ENCODE measurements at regions not wholly inside any gene's neighbourhood (a gene's known extent, or its start where the extent isn't known, plus 50 kb on each side); places are given as distances from the start of the nearest gene placed in this dataset.

- Histone ChIP-seq H3K27ac (ENCODE audit: low read depth, low read length) (no peak overlapping the region), H3K27me3 (ENCODE audit: control insufficient read depth in 3 of 3, insufficient read depth in 3 of 3, low read length in 3 of 3) (no peaks in the 10 kb centered on the region), H3K36me3 (ENCODE audit: control insufficient read depth in 3 of 3, insufficient read depth in 3 of 3, low read length in 3 of 3) (no peaks in the 10 kb centered on the region), H3K4me3 (ENCODE audit: low read length in 3 of 3) (no peak overlapping the region), H3K9ac (ENCODE audit: low read depth in 1 of 3, low read length in 3 of 3) (no peak overlapping the region), H3K4me1 (ENCODE audit: control insufficient read depth in 3 of 3, insufficient read depth in 3 of 3, low read length in 3 of 3) (peaks cover 0 to 11% (median 7%) of the 10 kb centered on the region in 3 donors), H3K9me3 (ENCODE audit: control insufficient read depth in 3 of 3, low read length in 3 of 3) (no peaks in the 10 kb centered on the region)
Observed at GRCh38 chr5:38048400-38048799, 208.6 kb upstream of the GDNF start.

- Histone ChIP-seq H3K36me3 (ENCODE audit: control insufficient read depth in 3 of 3, insufficient read depth in 3 of 3, low read length in 3 of 3) (no peaks in the 10 kb centered on the region), H3K4me3 (ENCODE audit: low read length in 3 of 3) (no peak overlapping the region), H3K9me3 (ENCODE audit: control insufficient read depth in 3 of 3, low read length in 3 of 3) (no peaks in the 10 kb centered on the region), H3K9ac (ENCODE audit: low read depth in 1 of 3, low read length in 3 of 3) (no peak overlapping the region), H3K4me1 (ENCODE audit: control insufficient read depth in 3 of 3, insufficient read depth in 3 of 3, low read length in 3 of 3) (peaks cover 0 to 11% (median 7%) of the 10 kb centered on the region in 3 donors), H3K27me3 (ENCODE audit: control insufficient read depth in 3 of 3, insufficient read depth in 3 of 3, low read length in 3 of 3) (no peaks in the 10 kb centered on the region), H3K27ac (ENCODE audit: low read depth, low read length) (peak overlapping the region; percentile 46)
Observed at GRCh38 chr5:38046103-38046502, 206.3 kb upstream of the GDNF start.

GRCh38 chr5:38045446-38045845 is 205.6 kb upstream of the GDNF start:
- Histone ChIP-seq H3K4me1 (ENCODE audit: control insufficient read depth in 3 of 3, insufficient read depth in 3 of 3, low read length in 3 of 3) (peaks cover 0 to 11% (median 7%) of the 10 kb centered on the region in 3 donors), H3K27me3 (ENCODE audit: control insufficient read depth in 3 of 3, insufficient read depth in 3 of 3, low read length in 3 of 3) (no peaks in the 10 kb centered on the region), H3K36me3 (ENCODE audit: control insufficient read depth in 3 of 3, insufficient read depth in 3 of 3, low read length in 3 of 3) (no peaks in the 10 kb centered on the region), H3K4me3 (ENCODE audit: low read length in 3 of 3) (no peak overlapping the region), H3K27ac (ENCODE audit: low read depth, low read length) (peak overlapping the region; percentile 46), H3K9me3 (ENCODE audit: control insufficient read depth in 3 of 3, low read length in 3 of 3) (no peaks in the 10 kb centered on the region), H3K9ac (ENCODE audit: low read depth in 1 of 3, low read length in 3 of 3) (no peak overlapping the region)

DNA sequence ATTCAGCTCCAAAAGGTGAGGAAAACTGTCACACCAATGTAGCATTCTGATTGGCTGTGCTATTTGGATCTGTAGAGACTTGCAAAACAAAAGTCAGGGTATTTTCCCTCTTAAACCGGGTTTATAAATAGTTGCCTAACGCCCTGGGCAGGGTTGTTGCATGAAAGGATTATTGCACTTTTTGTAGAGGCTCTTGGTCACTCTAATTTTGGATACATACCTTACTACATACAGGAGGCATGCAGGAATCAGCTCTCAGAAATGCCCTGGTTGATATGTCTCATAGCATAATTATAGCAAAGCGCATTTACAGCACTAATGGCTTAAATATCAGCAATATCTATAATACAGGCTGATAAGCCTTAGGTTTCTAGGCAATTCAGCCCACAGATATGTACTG is 200.0 kb upstream of the GDNF start:
- no peak overlapping the region for H3K27ac ChIP-seq (ENCODE audit: low read depth, low read length)
- no peaks in the 10 kb centered on the region for H3K36me3 ChIP-seq (ENCODE audit: control insufficient read depth in 3 of 3, insufficient read depth in 3 of 3, low read length in 3 of 3)
- no peaks in the 10 kb centered on the region for H3K27me3 ChIP-seq (ENCODE audit: control insufficient read depth in 3 of 3, insufficient read depth in 3 of 3, low read length in 3 of 3)
- no peaks in the 10 kb centered on the region for H3K9me3 ChIP-seq (ENCODE audit: control insufficient read depth in 3 of 3, low read length in 3 of 3)
- peaks cover 0 to 11% (median 7%) of the 10 kb centered on the region in 3 donors for H3K4me1 ChIP-seq (ENCODE audit: control insufficient read depth in 3 of 3, insufficient read depth in 3 of 3, low read length in 3 of 3)
- no peak overlapping the region for H3K9ac ChIP-seq (ENCODE audit: low read depth in 1 of 3, low read length in 3 of 3)
- no peak overlapping the region for H3K4me3 ChIP-seq (ENCODE audit: low read length in 3 of 3)

- Histone ChIP-seq H3K4me1 (ENCODE audit: control insufficient read depth in 3 of 3, insufficient read depth in 3 of 3, low read length in 3 of 3) (peaks cover 0 to 11% (median 7%) of the 10 kb centered on the region in 3 donors), H3K9ac (ENCODE audit: low read depth in 1 of 3, low read length in 3 of 3) (no peak overlapping the region), H3K27me3 (ENCODE audit: control insufficient read depth in 3 of 3, insufficient read depth in 3 of 3, low read length in 3 of 3) (no peaks in the 10 kb centered on the region), H3K36me3 (ENCODE audit: control insufficient read depth in 3 of 3, insufficient read depth in 3 of 3, low read length in 3 of 3) (no peaks in the 10 kb centered on the region), H3K27ac (ENCODE audit: low read depth, low read length) (no peak overlapping the region), H3K4me3 (ENCODE audit: low read length in 3 of 3) (no peak overlapping the region), H3K9me3 (ENCODE audit: control insufficient read depth in 3 of 3, low read length in 3 of 3) (no peaks in the 10 kb centered on the region)
Observed at GRCh38 chr5:38039091-38039490, 199.2 kb upstream of the GDNF start.

DNA sequence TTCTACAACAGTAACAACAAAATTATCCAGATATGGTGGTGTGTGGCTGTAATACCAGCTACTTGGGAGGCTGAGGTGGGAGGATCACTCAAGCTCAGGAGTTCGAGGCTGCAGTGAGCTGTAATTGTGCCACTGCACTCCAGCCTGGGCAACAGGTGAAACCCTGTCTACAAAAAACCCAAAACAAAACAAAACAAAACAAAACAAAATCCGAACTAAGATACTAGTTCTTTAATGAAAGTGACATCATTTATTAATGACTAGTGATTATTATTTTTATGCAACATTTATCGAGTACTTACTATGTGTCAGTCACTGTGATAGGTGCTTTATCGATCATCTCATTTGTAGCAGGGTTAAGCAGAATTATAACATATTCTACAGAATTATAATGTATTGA is 196.9 kb upstream of the GDNF start:
- no peak overlapping the region for H3K4me3 ChIP-seq (ENCODE audit: low read length in 3 of 3)
- no peak overlapping the region for H3K9ac ChIP-seq (ENCODE audit: low read depth in 1 of 3, low read length in 3 of 3)
- no peak overlapping the region for H3K27ac ChIP-seq (ENCODE audit: low read depth, low read length)
- no peaks in the 10 kb centered on the region for H3K36me3 ChIP-seq (ENCODE audit: control insufficient read depth in 3 of 3, insufficient read depth in 3 of 3, low read length in 3 of 3)
- H3K4me1 ChIP-seq (ENCODE audit: control insufficient read depth in 3 of 3, insufficient read depth in 3 of 3, low read length in 3 of 3): peaks cover 0 to 11% (median 7%) of the 10 kb centered on the region in 3 donors
- H3K9me3 ChIP-seq (ENCODE audit: control insufficient read depth in 3 of 3, low read length in 3 of 3): no peaks in the 10 kb centered on the region
- no peaks in the 10 kb centered on the region for H3K27me3 ChIP-seq (ENCODE audit: control insufficient read depth in 3 of 3, insufficient read depth in 3 of 3, low read length in 3 of 3)

DNA sequence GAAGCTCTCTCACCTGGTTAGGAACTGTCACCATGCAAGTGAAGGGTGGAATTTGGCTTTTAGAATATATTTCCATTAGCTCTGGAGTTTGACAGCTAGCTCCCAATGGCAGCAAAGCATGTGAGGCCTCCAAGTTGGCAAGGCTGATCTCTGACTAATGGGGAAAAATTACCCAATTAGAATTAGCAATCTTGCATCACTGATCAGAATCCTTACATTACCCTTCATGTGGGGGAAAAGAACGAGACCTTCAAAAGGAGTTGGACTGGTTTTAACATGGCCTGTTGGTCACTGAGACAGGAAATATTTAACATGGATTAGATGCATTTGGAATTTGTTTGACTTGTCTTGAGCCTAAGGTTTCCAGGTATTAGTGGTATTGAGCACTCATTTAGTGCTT is 192.3 kb upstream of the GDNF start:
- H3K9me3 ChIP-seq (ENCODE audit: control insufficient read depth in 3 of 3, low read length in 3 of 3): no peaks in the 10 kb centered on the region
- H3K36me3 ChIP-seq (ENCODE audit: control insufficient read depth in 3 of 3, insufficient read depth in 3 of 3, low read length in 3 of 3): no peaks in the 10 kb centered on the region
- H3K27ac ChIP-seq (ENCODE audit: low read depth, low read length): no peak overlapping the region
- no peak overlapping the region for H3K4me3 ChIP-seq (ENCODE audit: low read length in 3 of 3)
- H3K9ac ChIP-seq (ENCODE audit: low read depth in 1 of 3, low read length in 3 of 3): no peak overlapping the region
- no peaks in the 10 kb centered on the region for H3K27me3 ChIP-seq (ENCODE audit: control insufficient read depth in 3 of 3, insufficient read depth in 3 of 3, low read length in 3 of 3)
- no peaks in the 10 kb centered on the region for H3K4me1 ChIP-seq (ENCODE audit: control insufficient read depth in 3 of 3, insufficient read depth in 3 of 3, low read length in 3 of 3)

GRCh38 chr5:38031304-38031703 is 191.5 kb upstream of the GDNF start:
- Histone ChIP-seq H3K36me3 (ENCODE audit: control insufficient read depth in 3 of 3, insufficient read depth in 3 of 3, low read length in 3 of 3) (no peaks in the 10 kb centered on the region), H3K4me1 (ENCODE audit: control insufficient read depth in 3 of 3, insufficient read depth in 3 of 3, low read length in 3 of 3) (no peaks in the 10 kb centered on the region), H3K9ac (ENCODE audit: low read depth in 1 of 3, low read length in 3 of 3) (no peak overlapping the region), H3K9me3 (ENCODE audit: control insufficient read depth in 3 of 3, low read length in 3 of 3) (no peaks in the 10 kb centered on the region), H3K27me3 (ENCODE audit: control insufficient read depth in 3 of 3, insufficient read depth in 3 of 3, low read length in 3 of 3) (no peaks in the 10 kb centered on the region), H3K27ac (ENCODE audit: low read depth, low read length) (no peak overlapping the region), H3K4me3 (ENCODE audit: low read length in 3 of 3) (no peak overlapping the region)

DNA sequence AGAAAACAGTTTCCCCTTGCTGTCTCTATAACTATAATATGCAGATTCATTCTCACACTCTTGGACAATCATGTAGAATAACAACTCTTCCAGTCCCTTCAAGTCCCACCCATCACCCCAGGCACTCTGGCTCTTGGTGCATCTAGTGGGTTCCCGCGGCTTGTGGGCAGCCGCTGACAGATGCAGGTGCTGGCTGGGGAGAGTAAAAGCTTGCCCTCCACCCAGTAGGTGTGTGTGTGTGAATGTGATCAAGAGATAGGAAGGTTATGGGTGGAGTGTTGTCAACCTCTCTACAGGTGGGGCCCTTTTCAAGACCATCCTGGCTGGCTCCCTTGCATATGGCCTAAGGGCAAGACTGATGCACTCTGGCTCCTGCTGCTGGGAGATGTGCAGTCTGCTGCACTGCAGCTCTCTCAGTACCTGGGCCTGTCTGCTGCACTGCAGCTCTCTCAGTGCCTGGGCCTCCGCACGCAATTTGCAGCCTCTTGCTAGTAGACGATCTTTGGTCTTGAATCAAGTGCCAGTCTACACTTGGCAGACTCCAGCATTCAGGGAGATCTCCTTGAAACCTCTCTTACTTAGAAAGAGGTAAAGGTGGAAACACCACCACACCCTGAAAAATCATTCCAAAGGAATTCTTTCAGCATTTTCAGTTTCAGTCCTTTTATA is 189.7 kb upstream of the GDNF start:
- Histone ChIP-seq H3K9ac (ENCODE audit: low read depth in 1 of 3, low read length in 3 of 3) (no peak overlapping the region), H3K27me3 (ENCODE audit: control insufficient read depth in 3 of 3, insufficient read depth in 3 of 3, low read length in 3 of 3) (no peaks in the 10 kb centered on the region), H3K4me3 (ENCODE audit: low read length in 3 of 3) (no peak overlapping the region), H3K27ac (ENCODE audit: low read depth, low read length) (no peak overlapping the region), H3K9me3 (ENCODE audit: control insufficient read depth in 3 of 3, low read length in 3 of 3) (no peaks in the 10 kb centered on the region), H3K4me1 (ENCODE audit: control insufficient read depth in 3 of 3, insufficient read depth in 3 of 3, low read length in 3 of 3) (no peaks in the 10 kb centered on the region), H3K36me3 (ENCODE audit: control insufficient read depth in 3 of 3, insufficient read depth in 3 of 3, low read length in 3 of 3) (peaks cover 0 to 5% (median 0%) of the 10 kb centered on the region in 3 donors)

DNA sequence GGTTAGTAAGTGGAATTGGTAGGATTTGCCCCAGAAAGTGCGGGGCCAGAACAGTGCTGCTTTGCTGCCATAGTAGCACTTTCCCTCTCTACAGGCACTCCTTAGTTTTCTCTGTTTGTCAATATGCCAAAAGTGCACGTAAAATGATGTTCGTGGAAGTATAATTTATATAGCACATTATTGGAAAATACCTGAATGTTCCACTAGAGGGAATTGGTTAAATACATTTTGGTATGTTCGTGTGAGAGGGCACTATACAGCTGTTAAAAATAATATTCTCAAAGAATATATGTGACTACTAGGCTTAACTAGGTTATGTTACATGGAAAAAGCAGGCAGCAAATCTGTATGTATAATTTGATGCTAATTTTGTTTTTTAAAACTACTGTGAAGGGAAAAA is 184.0 kb upstream of the GDNF start:
- Histone ChIP-seq H3K9me3 (ENCODE audit: control insufficient read depth in 3 of 3, low read length in 3 of 3) (no peaks in the 10 kb centered on the region), H3K4me1 (ENCODE audit: control insufficient read depth in 3 of 3, insufficient read depth in 3 of 3, low read length in 3 of 3) (peaks cover 0 to 3% (median 0%) of the 10 kb centered on the region in 3 donors), H3K27ac (ENCODE audit: low read depth, low read length) (no peak overlapping the region), H3K27me3 (ENCODE audit: control insufficient read depth in 3 of 3, insufficient read depth in 3 of 3, low read length in 3 of 3) (no peaks in the 10 kb centered on the region), H3K36me3 (ENCODE audit: control insufficient read depth in 3 of 3, insufficient read depth in 3 of 3, low read length in 3 of 3) (peaks cover 0 to 5% (median 0%) of the 10 kb centered on the region in 3 donors), H3K4me3 (ENCODE audit: low read length in 3 of 3) (no peak overlapping the region), H3K9ac (ENCODE audit: low read depth in 1 of 3, low read length in 3 of 3) (no peak overlapping the region)
